B cell (primary cell): ENCODE measurements at regions not wholly inside any gene's neighbourhood (a gene's known extent, or its start where the extent isn't known, plus 50 kb on each side); places are given as distances from the start of the nearest gene placed in this dataset.

Experiments used
- ATAC-seq: fragments of 200-7000 bp; cut with Tn5 transposase; one replicate; pipeline ENCODE4 v1.10.0; 2021; ENCODE audit warnings: low read depth, mild to moderate bottlenecking, moderate number of reproducible peaks, moderate library complexity
- CTCF ChIA-PET: fragments of 350-600 bp; sonication (Branson Sonifier 250); formaldehyde crosslinking; loops from one replicate; lab custom pipeline; 2021; ENCODE audit warnings: antibody characterized with exemption, inconsistent platforms; lab: Charles Lee
- POLR2A ChIA-PET: fragments of 350-600 bp; sonication (Branson Sonifier 250); formaldehyde crosslinking; loops from one replicate; lab custom pipeline; 2021; ENCODE audit warnings: antibody characterized with exemption; lab: Charles Lee
- DNase-seq: peaks from one replicate; pipeline ENCODE4 v3.0.0; 2013
- H2AFZ ChIP-seq: 2 replicates; pipeline ENCODE4 v1.6.1; 2012; ENCODE audit warnings: mild to moderate bottlenecking, low read depth, low read length; ENCODE audit not compliant: insufficient read depth, poor library complexity, severe bottlenecking
- H3K27ac ChIP-seq, 2 donors: 1 replicate in 1 of 2; 2 replicates in 1 of 2; pipeline ENCODE4 v1.5.1; 2012 to 2013; ENCODE audit warnings: low read length in 2 of 2, mild to moderate bottlenecking in 2 of 2, moderate library complexity in 1 of 2
- H3K27me3 ChIP-seq, 4 experiments: fragments of 200-600 bp in 1 of 4; sonication (generic) in 1 of 4; replicated peaks in 1 of 4; 1 replicate in 2 of 4; 2 replicates in 2 of 4; pipeline versions ENCODE4 v1.6.1 to v1.7.0; 2013 to 2016; ENCODE audit warnings: low read length in 3 of 4, mild to moderate bottlenecking in 2 of 4, mixed read lengths in 1 of 4, moderate library complexity in 1 of 4; ENCODE audit not compliant: insufficient read depth in 4 of 4, control insufficient read depth in 3 of 4; ENCODE audit errors: control extremely low read depth in 1 of 4
- H3K36me3 ChIP-seq, 2 experiments: replicated peaks in 1 of 2; 1 replicate in 1 of 2; 2 replicates in 1 of 2; pipeline versions ENCODE4 v1.6.1 to v1.7.1; 2013; ENCODE audit warnings: low read length in 1 of 2; ENCODE audit not compliant: insufficient read depth in 2 of 2, control insufficient read depth in 1 of 2; ENCODE audit errors: control extremely low read depth in 1 of 2, extremely low read depth in 1 of 2
- H3K4me1 ChIP-seq, 2 donors: fragments of 200-600 bp in 1 of 2; sonication (generic) in 1 of 2; 1 replicate in 1 of 2; 2 replicates in 1 of 2; pipeline versions ENCODE4 v1.5.1 to v1.6.1; 2013 to 2017; ENCODE audit warnings: low read length in 2 of 2; ENCODE audit not compliant: control insufficient read depth in 2 of 2, insufficient read depth in 2 of 2
- H3K4me2 ChIP-seq: replicated peaks from 2 replicates; pipeline ENCODE3; 2012; ENCODE audit warnings: mild to moderate bottlenecking, low read depth, low read length; ENCODE audit not compliant: poor library complexity, severe bottlenecking
- H3K4me3 ChIP-seq, 5 experiments: fragments of 200-600 bp in 1 of 5; sonication (generic) in 1 of 5; 1 replicate in 3 of 5; 2 replicates in 2 of 5; pipeline versions ENCODE4 v1.5.1 to v1.7.0; 2011 to 2016; ENCODE audit warnings: low read length in 4 of 5, mild to moderate bottlenecking in 4 of 5, low read depth in 2 of 5, control low read depth in 1 of 5, moderate library complexity in 1 of 5; ENCODE audit not compliant: insufficient read depth in 1 of 5; ENCODE audit errors: control extremely low read depth in 1 of 5, extremely low read depth in 1 of 5
- H3K79me2 ChIP-seq: fragments of 200-600 bp; sonication (generic); one replicate; pipeline ENCODE4 v1.6.0; 2016; ENCODE audit warnings: low read length; ENCODE audit not compliant: control insufficient read depth, insufficient read depth
- H3K9ac ChIP-seq: fragments of 200-600 bp; sonication (generic); 2 replicates; pipeline ENCODE4 v1.6.1; 2017; ENCODE audit warnings: mild to moderate bottlenecking, low read length, moderate library complexity
- H3K9me3 ChIP-seq, 3 donors: one replicate each; pipeline versions ENCODE4 v1.6.1 to v1.7.1; 2013; ENCODE audit warnings: low read length in 2 of 3; ENCODE audit not compliant: control insufficient read depth in 2 of 3, insufficient read depth in 1 of 3; ENCODE audit errors: control extremely low read depth in 1 of 3
- H4K20me1 ChIP-seq: 2 replicates; pipeline ENCODE4 v1.6.0; 2012; ENCODE audit warnings: mild to moderate bottlenecking, low read length; ENCODE audit not compliant: insufficient read depth, control insufficient read depth, poor library complexity, severe bottlenecking
- H3K27ac Mint-ChIP-seq: one replicate; pipeline ENCODE4 v1.8.0; 2021; ENCODE audit warnings: mixed read lengths
- H3K27me3 Mint-ChIP-seq: one replicate; pipeline ENCODE4 v1.8.0; 2021; ENCODE audit warnings: mixed read lengths
- H3K4me1 Mint-ChIP-seq: one replicate; pipeline ENCODE4 v1.8.0; 2021; ENCODE audit warnings: mixed read lengths
- H3K4me3 Mint-ChIP-seq: one replicate; pipeline ENCODE4 v1.8.0; 2021; ENCODE audit warnings: mixed read lengths
- H3K9me3 Mint-ChIP-seq: one replicate; pipeline ENCODE4 v1.8.0; 2022; ENCODE audit warnings: mixed read lengths; ENCODE audit not compliant: insufficient read depth
- EZH2 ChIP-seq: IDR thresholded peaks from 2 replicates; pipeline ENCODE4 v1.6.1; 2012; ENCODE audit warnings: borderline replicate concordance, low read depth, mild to moderate bottlenecking, moderate library complexity, low read length; ENCODE audit not compliant: insufficient read depth, poor library complexity, severe bottlenecking
- whole genome bisulfite sequencing: methylation state at CpG from one replicate; pipeline ENCODE4 v1.1.5; 2013; ENCODE audit warnings: missing lambda C conversion rate; ENCODE audit not compliant: insufficient coverage; 5-methylcytosine and 5-hydroxymethylcytosine counted together
- intact Hi-C: fragments of 100-400 bp; cut with micrococcal nuclease; formaldehyde crosslinking; loops from one replicate; pipeline ENCODE4 v1.10.0; 2022
- TF ChIP-seq, protein P1 (sequence below): fragments of 200-600 bp; IDR thresholded peaks from one replicate; pipeline ENCODE4 v1.8.0; 2022; ENCODE audit warnings: antibody characterized with exemption, mild to moderate bottlenecking

DNA sequence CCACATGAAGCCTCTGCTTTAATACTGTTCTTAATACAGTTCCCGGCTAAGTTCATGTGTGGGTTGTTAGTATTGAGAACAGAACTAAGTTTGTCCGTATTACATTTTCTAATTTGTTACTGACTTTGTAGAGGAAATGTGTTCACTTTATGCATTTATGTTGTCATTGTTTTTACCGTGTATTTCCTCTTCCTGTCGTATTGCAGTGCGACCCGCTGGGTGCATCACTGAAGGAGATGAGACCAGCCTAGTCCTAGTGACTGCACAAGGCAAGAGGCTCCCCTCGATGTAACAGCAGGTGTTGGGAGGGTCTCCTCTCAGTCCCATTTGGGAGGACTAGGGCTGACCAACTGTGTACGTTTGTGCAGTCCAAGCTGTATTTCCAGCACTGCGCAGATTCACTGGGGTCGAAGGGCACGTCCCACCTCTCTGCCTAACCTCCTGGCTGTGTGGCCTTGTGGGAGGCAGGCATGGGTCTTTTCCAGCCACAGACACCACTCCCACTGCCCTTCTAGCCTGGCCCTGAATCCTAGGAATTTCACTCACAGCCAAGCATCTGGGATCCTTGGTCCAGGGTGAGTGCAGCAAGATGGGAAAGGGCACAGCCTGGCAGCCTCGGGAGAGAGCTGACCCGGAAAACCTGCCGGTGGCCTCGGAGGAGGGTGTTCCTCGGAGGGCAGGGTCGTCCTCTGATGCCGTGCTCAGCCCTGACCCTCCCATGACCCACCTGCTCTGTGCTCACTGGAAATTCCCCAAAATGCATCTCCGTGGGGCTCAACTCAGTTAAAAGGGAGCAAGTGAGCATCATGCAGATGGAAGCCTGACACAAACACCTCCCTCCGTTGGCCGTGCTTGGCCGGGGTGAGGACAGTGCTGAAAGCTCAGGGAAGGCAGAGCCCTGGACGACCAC lies 63.9 kb upstream of the FAM20C start:
- ChIA-PET POLR2A (no interaction called here), CTCF (no interaction called here)
- Histone ChIP-seq H2AFZ (no peak overlapping the region), H3K4me2 (no peak overlapping the region), H3K79me2 (no peaks in the 10 kb centered on the region), H3K27me3 (no peaks in the 10 kb centered on the region), H4K20me1 (no peaks in the 10 kb centered on the region), H3K9ac (no peak overlapping the region), H3K9me3 (peaks cover 0 to 3% (median 0%) of the 10 kb centered on the region in 3 donors), H3K4me1 (peaks cover 0 to 10% of the 10 kb centered on the region in 2 donors), H3K27ac (no peak overlapping the region), H3K36me3 (no peaks in the 10 kb centered on the region), H3K4me3 (no peak overlapping the region)
- 88% methylated on average over 18 of the region's 23 CpGs for WGBS
- no peak for DNase-seq
- intact Hi-C loops: no loop called here
- H3K27me3 Mint-ChIP-seq: peaks cover 5% of the 10 kb centered on the region
- H3K9me3 Mint-ChIP-seq: no peaks in the 10 kb centered on the region
- ATAC-seq: no peak
- TF ChIP-seq, protein P1, sequence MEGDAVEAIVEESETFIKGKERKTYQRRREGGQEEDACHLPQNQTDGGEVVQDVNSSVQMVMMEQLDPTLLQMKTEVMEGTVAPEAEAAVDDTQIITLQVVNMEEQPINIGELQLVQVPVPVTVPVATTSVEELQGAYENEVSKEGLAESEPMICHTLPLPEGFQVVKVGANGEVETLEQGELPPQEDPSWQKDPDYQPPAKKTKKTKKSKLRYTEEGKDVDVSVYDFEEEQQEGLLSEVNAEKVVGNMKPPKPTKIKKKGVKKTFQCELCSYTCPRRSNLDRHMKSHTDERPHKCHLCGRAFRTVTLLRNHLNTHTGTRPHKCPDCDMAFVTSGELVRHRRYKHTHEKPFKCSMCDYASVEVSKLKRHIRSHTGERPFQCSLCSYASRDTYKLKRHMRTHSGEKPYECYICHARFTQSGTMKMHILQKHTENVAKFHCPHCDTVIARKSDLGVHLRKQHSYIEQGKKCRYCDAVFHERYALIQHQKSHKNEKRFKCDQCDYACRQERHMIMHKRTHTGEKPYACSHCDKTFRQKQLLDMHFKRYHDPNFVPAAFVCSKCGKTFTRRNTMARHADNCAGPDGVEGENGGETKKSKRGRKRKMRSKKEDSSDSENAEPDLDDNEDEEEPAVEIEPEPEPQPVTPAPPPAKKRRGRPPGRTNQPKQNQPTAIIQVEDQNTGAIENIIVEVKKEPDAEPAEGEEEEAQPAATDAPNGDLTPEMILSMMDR: no peak
- TF ChIP-seq EZH2: no peak
- H3K4me1 Mint-ChIP-seq: no peaks in the 10 kb centered on the region
- no peak overlapping the region for H3K4me3 Mint-ChIP-seq
- no peak overlapping the region for H3K27ac Mint-ChIP-seq
